ENCODE measurements at regions not wholly inside any gene's neighbourhood (a gene's known extent, or its start where the extent isn't known, plus 50 kb on each side); places are given as distances from the start of the nearest gene placed in this dataset.

DNA sequence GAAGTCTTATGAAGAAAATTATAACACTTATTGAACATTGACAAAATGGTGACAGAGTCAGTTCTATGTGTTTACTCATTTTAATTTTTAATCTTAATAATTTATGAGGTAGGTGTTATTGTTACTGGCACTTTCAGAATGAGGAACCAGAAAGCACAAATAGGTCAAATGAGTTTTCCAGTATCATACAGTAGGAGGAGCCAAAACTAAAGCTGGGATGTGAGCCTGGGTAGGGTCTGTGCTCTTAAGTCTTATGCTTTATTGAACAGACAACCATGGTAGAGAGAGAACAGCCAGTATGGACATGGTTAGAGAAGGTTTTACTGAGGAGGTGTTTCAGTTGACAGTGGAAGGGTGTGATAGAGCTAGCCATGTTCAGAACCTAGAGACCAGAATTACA, 775.7 kb downstream of the TMTC2 start:
- TF ChIP-seq, protein P1, sequence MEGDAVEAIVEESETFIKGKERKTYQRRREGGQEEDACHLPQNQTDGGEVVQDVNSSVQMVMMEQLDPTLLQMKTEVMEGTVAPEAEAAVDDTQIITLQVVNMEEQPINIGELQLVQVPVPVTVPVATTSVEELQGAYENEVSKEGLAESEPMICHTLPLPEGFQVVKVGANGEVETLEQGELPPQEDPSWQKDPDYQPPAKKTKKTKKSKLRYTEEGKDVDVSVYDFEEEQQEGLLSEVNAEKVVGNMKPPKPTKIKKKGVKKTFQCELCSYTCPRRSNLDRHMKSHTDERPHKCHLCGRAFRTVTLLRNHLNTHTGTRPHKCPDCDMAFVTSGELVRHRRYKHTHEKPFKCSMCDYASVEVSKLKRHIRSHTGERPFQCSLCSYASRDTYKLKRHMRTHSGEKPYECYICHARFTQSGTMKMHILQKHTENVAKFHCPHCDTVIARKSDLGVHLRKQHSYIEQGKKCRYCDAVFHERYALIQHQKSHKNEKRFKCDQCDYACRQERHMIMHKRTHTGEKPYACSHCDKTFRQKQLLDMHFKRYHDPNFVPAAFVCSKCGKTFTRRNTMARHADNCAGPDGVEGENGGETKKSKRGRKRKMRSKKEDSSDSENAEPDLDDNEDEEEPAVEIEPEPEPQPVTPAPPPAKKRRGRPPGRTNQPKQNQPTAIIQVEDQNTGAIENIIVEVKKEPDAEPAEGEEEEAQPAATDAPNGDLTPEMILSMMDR (IDR thresholded peaks at IDR 0.05), result no peak
- no peak for TF ChIP-seq EZH2 (IDR thresholded peaks at IDR 0.05; ENCODE audit: borderline replicate concordance, insufficient read depth, low read depth, low read length, poor library complexity, severe bottlenecking)

Data from B cell (primary cell).